HepG2 (cell line): ENCODE measurements at regions not wholly inside any gene's neighbourhood (a gene's known extent, or its start where the extent isn't known, plus 50 kb on each side); places are given as distances from the start of the nearest gene placed in this dataset.

Experiments
- ATAC-seq: fragments of 200-7000 bp; cut with Tn5 transposase; 3 replicates; pipeline ENCODE4 v1.9.1; 2020; ENCODE audit warnings: mild to moderate bottlenecking, moderate library complexity
- BruUV-seq: library from RNA; stranded (reverse); fragments of 400-500 nt; replicated peaks from 2 replicates; lab custom pipeline; 2021; lab: Mats Ljungman, UMichigan
- CTCF ChIA-PET: fragments of 300-600 bp; formaldehyde crosslinking; extraction: SDS; loops from one replicate; lab custom pipeline; 2021; ENCODE audit warnings: low total read pairs, inconsistent platforms, low intra/inter-chr PET ratio; lab: Yijun Ruan, JAX
- POLR2A ChIA-PET: fragments of 350-600 bp; sonication (Branson Sonifier 250); formaldehyde crosslinking; loops from one replicate; lab custom pipeline; 2020; ENCODE audit warnings: antibody characterized with exemption, inconsistent platforms; lab: Yijun Ruan, JAX
- DNase-seq: peaks from one replicate; pipeline ENCODE4 v3.0.0-alpha.2; 2015; ENCODE audit warnings: low spot score
- FAIRE-seq: peaks from 3 replicates; lab custom pipeline; 2011; peaks lifted over from hg19 to GRCh38; lab: Jason Lieb, UNC
- H2AFZ ChIP-seq: one replicate; pipeline ENCODE4 v1.6.1; 2011; ENCODE audit warnings: low read length, inconsistent platforms
- H3K27ac ChIP-seq: fragments of 300-600 bp; 3 replicates; pipeline ENCODE4 v1.8.0; 2011; ENCODE audit warnings: mixed run types, mild to moderate bottlenecking, mixed read lengths, low read length, inconsistent platforms; ENCODE audit not compliant: insufficient read depth; ENCODE audit errors: extremely low read length
- H3K27me3 ChIP-seq, 2 experiments: fragments of 200-600 bp in 1 of 2; 2 replicates in 1 of 2; 3 replicates in 1 of 2; pipeline versions ENCODE4 v1.6.0 to v1.8.0; 2011; ENCODE audit warnings: low read length in 2 of 2, mild to moderate bottlenecking in 2 of 2, moderate library complexity in 2 of 2, inconsistent platforms in 1 of 2; ENCODE audit not compliant: insufficient read depth in 2 of 2, control insufficient read depth in 1 of 2
- H3K36me3 ChIP-seq, 2 experiments: fragments of 200-600 bp in 1 of 2; replicated peaks in 1 of 2; 2 replicates in 1 of 2; 3 replicates in 1 of 2; pipeline versions ENCODE4 v1.5.1 to v1.8.0; 2011; ENCODE audit warnings: low read length in 2 of 2, inconsistent platforms in 1 of 2; ENCODE audit not compliant: insufficient read depth in 2 of 2, control insufficient read depth in 1 of 2
- H3K4me1 ChIP-seq: 2 replicates; pipeline ENCODE4 v1.5.1; 2012; ENCODE audit warnings: low read length, inconsistent platforms; ENCODE audit not compliant: insufficient read depth
- H3K4me2 ChIP-seq: 2 replicates; pipeline ENCODE4 v1.6.0; 2011; ENCODE audit warnings: low read depth, low read length, inconsistent platforms
- H3K4me3 ChIP-seq, 3 experiments: fragments of 200-600 bp in 1 of 3; sonication (generic), shearing (Covaris generic) in 1 of 3; replicated peaks in 1 of 3; 2 replicates each; pipeline ENCODE4 v1.5.1; 2011 to 2016; ENCODE audit warnings: low read length in 3 of 3, inconsistent platforms in 2 of 3, low read depth in 2 of 3, mild to moderate bottlenecking in 2 of 3, control low read depth in 1 of 3, mixed read lengths in 1 of 3; ENCODE audit not compliant: insufficient read depth in 1 of 3
- H3K79me2 ChIP-seq: one replicate; pipeline ENCODE4 v1.6.1; 2011; ENCODE audit warnings: low read length, inconsistent platforms; ENCODE audit not compliant: insufficient read depth
- H3K9ac ChIP-seq: 2 replicates; pipeline ENCODE4 v1.6.0; 2011; ENCODE audit warnings: mild to moderate bottlenecking, low read depth, low read length, inconsistent platforms; ENCODE audit not compliant: insufficient read depth
- H3K9me3 ChIP-seq: 2 replicates; pipeline ENCODE4 v1.5.1; 2012; ENCODE audit warnings: mild to moderate bottlenecking, low read length
- H4K20me1 ChIP-seq: 2 replicates; pipeline ENCODE4 v1.6.0; 2011; ENCODE audit warnings: inconsistent platforms, mild to moderate bottlenecking, low read length, moderate library complexity; ENCODE audit not compliant: insufficient read depth
- CREB3 ChIP-seq: sonication (generic); formaldehyde crosslinking; IDR thresholded peaks from 2 replicates; pipeline ENCODE4 v1.5.0; 2020; ENCODE audit warnings: missing genetic modification reagents
- GATA4 ChIP-seq: sonication (generic); IDR thresholded peaks from 2 replicates; pipeline ENCODE4 v1.6.1; 2016; ENCODE audit warnings: antibody characterized with exemption, low read depth, borderline replicate concordance
- HOXD1 ChIP-seq: sonication (generic); formaldehyde crosslinking; IDR thresholded peaks from 2 replicates; pipeline ENCODE4 v1.5.0; 2020; ENCODE audit warnings: missing genetic modification reagents
- MTF2 ChIP-seq: sonication (generic); formaldehyde crosslinking; IDR thresholded peaks from 2 replicates; pipeline ENCODE4 v1.5.0; 2020; ENCODE audit warnings: missing genetic modification reagents, borderline replicate concordance
- NRL ChIP-seq: sonication (generic); formaldehyde crosslinking; IDR thresholded peaks from 2 replicates; pipeline ENCODE4 v1.5.0; 2020; ENCODE audit warnings: missing genetic modification reagents, mild to moderate bottlenecking, moderate library complexity, borderline replicate concordance
- PRDM4 ChIP-seq: sonication (generic); formaldehyde crosslinking; IDR thresholded peaks from 2 replicates; pipeline ENCODE4 v1.9.0; 2021; ENCODE audit warnings: missing genetic modification reagents, borderline replicate concordance
- TEF ChIP-seq: sonication (generic); formaldehyde crosslinking; IDR thresholded peaks from 2 replicates; pipeline ENCODE4 v1.5.0; 2020; ENCODE audit warnings: missing genetic modification reagents
- ZBTB43 ChIP-seq: sonication (generic); formaldehyde crosslinking; conservative IDR thresholded peaks from 2 replicates; pipeline ENCODE4 v1.4.0; 2020; ENCODE audit warnings: missing genetic modification reagents
- ZEB1 ChIP-seq: IDR thresholded peaks from 2 replicates; pipeline ENCODE4 v1.6.1; 2012; ENCODE audit warnings: mild to moderate bottlenecking, low read depth, inconsistent platforms; ENCODE audit not compliant: insufficient replicate concordance
- ZNF207 ChIP-seq: fragments of 450-650 bp; IDR thresholded peaks from 2 replicates; pipeline ENCODE4 v1.6.1; 2016; ENCODE audit warnings: antibody characterized with exemption, borderline replicate concordance
- ZNF335 ChIP-seq: sonication (generic); formaldehyde crosslinking; IDR thresholded peaks from 2 replicates; pipeline ENCODE4 v1.4.0; 2020; ENCODE audit warnings: missing genetic modification reagents
- ZSCAN29 ChIP-seq: sonication (generic); formaldehyde crosslinking; conservative IDR thresholded peaks from 2 replicates; pipeline ENCODE4 v1.4.0; 2020; ENCODE audit warnings: mild to moderate bottlenecking, missing genetic modification reagents
- WGBS: methylation state at CpG from one replicate; pipeline ENCODE4 v1.1.6; 2017; ENCODE audit warnings: low lambda C conversion rate; 5-methylcytosine and 5-hydroxymethylcytosine counted together
- in situ Hi-C: cut with HindIII; loops from 2 replicates; pipeline ENCODE4 v1.10.0; 2017; ENCODE audit warnings: low pct_unique_long_range_greater_than_20kb; ENCODE audit not compliant: extremely low pct_ligation_motif_present
- intact Hi-C: fragments of 100-400 bp; cut with micrococcal nuclease; formaldehyde crosslinking; loops from one replicate; pipeline ENCODE4 v1.10.0; 2022; ENCODE audit not compliant: unreplicated experiment
- TF ChIP-seq, protein P1 (sequence below): sonication (generic); formaldehyde crosslinking; IDR thresholded peaks from 2 replicates; pipeline ENCODE4 v1.8.1; 2023; ENCODE audit warnings: mild to moderate bottlenecking, missing genetic modification reagents

- peak; percentile 98 for TF ChIP-seq HOXD1
- no peak; the same call in 1 of the 2 replicates for TF ChIP-seq TEF
- TF ChIP-seq, protein P1, sequence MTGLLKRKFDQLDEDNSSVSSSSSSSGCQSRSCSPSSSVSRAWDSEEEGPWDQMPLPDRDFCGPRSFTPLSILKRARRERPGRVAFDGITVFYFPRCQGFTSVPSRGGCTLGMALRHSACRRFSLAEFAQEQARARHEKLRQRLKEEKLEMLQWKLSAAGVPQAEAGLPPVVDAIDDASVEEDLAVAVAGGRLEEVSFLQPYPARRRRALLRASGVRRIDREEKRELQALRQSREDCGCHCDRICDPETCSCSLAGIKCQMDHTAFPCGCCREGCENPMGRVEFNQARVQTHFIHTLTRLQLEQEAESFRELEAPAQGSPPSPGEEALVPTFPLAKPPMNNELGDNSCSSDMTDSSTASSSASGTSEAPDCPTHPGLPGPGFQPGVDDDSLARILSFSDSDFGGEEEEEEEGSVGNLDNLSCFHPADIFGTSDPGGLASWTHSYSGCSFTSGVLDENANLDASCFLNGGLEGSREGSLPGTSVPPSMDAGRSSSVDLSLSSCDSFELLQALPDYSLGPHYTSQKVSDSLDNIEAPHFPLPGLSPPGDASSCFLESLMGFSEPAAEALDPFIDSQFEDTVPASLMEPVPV, result no peak
- TF ChIP-seq NRL (CRISPR knock-in tag), result no peak
- TF ChIP-seq GATA4, result peak; percentile 90
- TF ChIP-seq ZNF207, result no peak
- no peak for TF ChIP-seq CREB3
These were observed 87.3 kb downstream of the LYZL2 start (continued) for GRCh38 chr10:30542001-30542894.

DNA sequence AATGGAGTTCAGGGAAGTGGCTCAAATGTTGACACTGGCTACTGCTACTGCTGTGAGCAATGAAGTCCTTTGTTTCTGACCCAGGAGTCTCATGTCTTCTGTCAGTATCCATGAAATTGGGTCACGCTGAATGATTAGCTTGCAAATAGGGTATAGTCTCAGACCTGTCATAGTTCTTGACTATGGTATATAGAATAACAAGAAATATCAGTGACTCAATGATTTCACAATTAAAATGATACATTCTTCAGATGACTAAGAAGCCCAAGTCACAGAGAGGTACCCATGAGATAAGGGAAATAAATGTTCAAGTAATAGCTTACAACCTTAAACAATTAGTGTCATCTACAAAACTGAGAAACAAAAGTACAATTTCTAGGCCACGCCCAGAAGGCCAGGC is 89.3 kb downstream of the LYZL2 start:
- Histone ChIP-seq H2AFZ (no peak overlapping the region), H3K9ac (no peak overlapping the region), H3K4me3 (no peak overlapping the region), H3K27me3 (no peaks in the 10 kb centered on the region), H3K36me3 (no peaks in the 10 kb centered on the region), H3K79me2 (no peaks in the 10 kb centered on the region), H3K27ac (no peak overlapping the region), H3K4me1 (peaks cover 91% of the 10 kb centered on the region), H3K4me2 (no peak overlapping the region), H4K20me1 (no peaks in the 10 kb centered on the region), H3K9me3 (no peaks in the 10 kb centered on the region)
- DNase-seq (no peak), FAIRE-seq (no peak), ATAC-seq (no peak)
- ChIA-PET POLR2A (no interaction called here), CTCF (no interaction called here)
- in situ Hi-C loops (no loop called here), intact Hi-C loops (no loop called here)
- no TSS peak for BruUV-seq
- 88% methylated on average over 2 of the region's 2 CpGs for WGBS
- TF ChIP-seq MTF2 (CRISPR knock-in tag) (no peak), ZBTB43 (CRISPR knock-in tag) (no peak), ZNF335 (no peak), PRDM4 (CRISPR knock-in tag) (no peak), ZEB1 (no peak), ZSCAN29 (CRISPR knock-in tag) (no peak)
